SU-DHL-6 (cell line): ENCODE measurements at regions not wholly inside any gene's neighbourhood (a gene's known extent, or its start where the extent isn't known, plus 50 kb on each side); places are given as distances from the start of the nearest gene placed in this dataset.

Experiments
- H2AFZ ChIP-seq: fragments of 200-600 bp; sonication (generic); 2 replicates; pipeline ENCODE4 v1.6.1; 2014; ENCODE audit warnings: low read depth, mild to moderate bottlenecking, moderate library complexity, mixed read lengths, antibody characterized with exemption, low read length; ENCODE audit not compliant: severe bottlenecking
- H3F3A ChIP-seq: fragments of 200-600 bp; shearing (Covaris generic); 2 replicates; pipeline ENCODE4 v1.6.0; 2016; ENCODE audit warnings: antibody characterized with exemption, mild to moderate bottlenecking; ENCODE audit not compliant: insufficient read depth
- H3K27ac ChIP-seq: fragments of 200-600 bp; sonication (generic); 2 replicates; pipeline ENCODE4 v1.5.1; 2016; ENCODE audit warnings: low read depth, mild to moderate bottlenecking, low read length, moderate library complexity, mixed read lengths
- H3K27me3 ChIP-seq: fragments of 200-600 bp; sonication (generic), shearing (Covaris generic); 2 replicates; pipeline ENCODE4 v1.6.0; 2014; ENCODE audit warnings: mild to moderate bottlenecking, low read length
- H3K36me3 ChIP-seq: fragments of 200-600 bp; sonication (generic); 2 replicates; pipeline ENCODE4 v1.6.1; 2014; ENCODE audit warnings: mild to moderate bottlenecking, low read length, mixed read lengths
- H3K4me2 ChIP-seq: fragments of 300-600, 200-600 bp; shearing (Covaris generic), sonication (generic); 2 replicates; pipeline ENCODE4 v1.6.0; 2014; ENCODE audit warnings: low read length, low read depth, mild to moderate bottlenecking; ENCODE audit not compliant: poor library complexity, severe bottlenecking
- H3K4me3 ChIP-seq: fragments of 200-600 bp; sonication (generic); 2 replicates; pipeline ENCODE4 v1.5.1; 2014; ENCODE audit warnings: antibody characterized with exemption, low read length, mild to moderate bottlenecking, mixed read lengths; ENCODE audit not compliant: insufficient read depth, poor library complexity, severe bottlenecking
- H3K79me2 ChIP-seq: fragments of 200-600 bp; sonication (generic); 2 replicates; pipeline ENCODE4 v1.6.1; 2014; ENCODE audit warnings: mild to moderate bottlenecking, low read length, moderate library complexity; ENCODE audit not compliant: insufficient read depth
- H3K9ac ChIP-seq: fragments of 200-600 bp; sonication (generic); 2 replicates; pipeline ENCODE4 v1.7.0; 2014; ENCODE audit warnings: mild to moderate bottlenecking, low read length
- H3K9me2 ChIP-seq: fragments of 200-600 bp; sonication (generic); replicated peaks from 2 replicates; pipeline ENCODE4 v1.6.1; 2014; ENCODE audit warnings: low read length; ENCODE audit not compliant: insufficient read depth
- H3K9me3 ChIP-seq: fragments of 200-600 bp; sonication (generic); 2 replicates; pipeline ENCODE4 v1.6.1; 2014; ENCODE audit warnings: low read length, mixed read lengths; ENCODE audit not compliant: insufficient read depth
- H4K20me1 ChIP-seq: fragments of 200-600 bp; sonication (generic); 2 replicates; pipeline ENCODE4 v1.6.1; 2014; ENCODE audit warnings: low read depth, mild to moderate bottlenecking, antibody characterized with exemption, low read length, moderate library complexity, mixed read lengths
- EZH2phosphoT487 ChIP-seq: fragments of 200-600 bp; sonication (generic), shearing (Covaris generic); conservative IDR thresholded peaks from 2 replicates; pipeline ENCODE4 v1.6.1; 2018; ENCODE audit warnings: mild to moderate bottlenecking, antibody characterized with exemption, low read length, moderate library complexity, mixed read lengths
- TF ChIP-seq, protein P1 (sequence below): fragments of 200-600 bp; sonication (generic); IDR thresholded peaks from one replicate; pipeline ENCODE4 v1.5.1; 2017; ENCODE audit warnings: antibody characterized with exemption, mild to moderate bottlenecking, low read length, moderate library complexity; ENCODE audit not compliant: insufficient read depth, poor library complexity, severe bottlenecking

DNA sequence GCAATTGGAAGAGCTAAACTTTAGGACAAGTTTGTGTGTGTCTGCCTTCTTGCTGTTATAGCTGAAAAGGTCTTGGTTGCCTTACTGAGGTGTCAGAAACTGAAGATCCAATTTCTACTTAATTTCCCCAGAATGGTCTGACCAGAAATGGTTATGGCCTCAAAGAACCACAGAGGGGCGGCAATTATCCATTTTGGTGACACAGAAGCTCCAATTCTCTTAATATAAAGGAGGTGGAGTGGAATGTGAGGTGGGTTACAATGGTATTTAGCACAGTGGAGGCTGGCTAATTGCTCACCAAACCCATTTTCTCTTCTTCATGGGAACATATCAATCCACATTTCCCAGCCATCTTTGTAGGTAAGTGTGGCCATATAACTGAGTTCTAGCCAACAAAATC is 1157.2 kb downstream of the OLFM4 start:
- TF ChIP-seq, protein P1, sequence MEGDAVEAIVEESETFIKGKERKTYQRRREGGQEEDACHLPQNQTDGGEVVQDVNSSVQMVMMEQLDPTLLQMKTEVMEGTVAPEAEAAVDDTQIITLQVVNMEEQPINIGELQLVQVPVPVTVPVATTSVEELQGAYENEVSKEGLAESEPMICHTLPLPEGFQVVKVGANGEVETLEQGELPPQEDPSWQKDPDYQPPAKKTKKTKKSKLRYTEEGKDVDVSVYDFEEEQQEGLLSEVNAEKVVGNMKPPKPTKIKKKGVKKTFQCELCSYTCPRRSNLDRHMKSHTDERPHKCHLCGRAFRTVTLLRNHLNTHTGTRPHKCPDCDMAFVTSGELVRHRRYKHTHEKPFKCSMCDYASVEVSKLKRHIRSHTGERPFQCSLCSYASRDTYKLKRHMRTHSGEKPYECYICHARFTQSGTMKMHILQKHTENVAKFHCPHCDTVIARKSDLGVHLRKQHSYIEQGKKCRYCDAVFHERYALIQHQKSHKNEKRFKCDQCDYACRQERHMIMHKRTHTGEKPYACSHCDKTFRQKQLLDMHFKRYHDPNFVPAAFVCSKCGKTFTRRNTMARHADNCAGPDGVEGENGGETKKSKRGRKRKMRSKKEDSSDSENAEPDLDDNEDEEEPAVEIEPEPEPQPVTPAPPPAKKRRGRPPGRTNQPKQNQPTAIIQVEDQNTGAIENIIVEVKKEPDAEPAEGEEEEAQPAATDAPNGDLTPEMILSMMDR, result no peak
- TF ChIP-seq EZH2phosphoT487, result no peak
- H3K27me3 ChIP-seq, result no peaks in the 10 kb centered on the region
- H3K36me3 ChIP-seq, result no peaks in the 10 kb centered on the region
- no peaks in the 10 kb centered on the region for H3F3A ChIP-seq
- no peak overlapping the region for H3K4me2 ChIP-seq
- no peaks in the 10 kb centered on the region for H3K9me2 ChIP-seq
- no peaks in the 10 kb centered on the region for H4K20me1 ChIP-seq
- H3K9me3 ChIP-seq, result no peaks in the 10 kb centered on the region
- H2AFZ ChIP-seq, result no peak overlapping the region
- H3K79me2 ChIP-seq, result no peaks in the 10 kb centered on the region
- H3K9ac ChIP-seq, result no peak overlapping the region
- H3K27ac ChIP-seq, result no peak overlapping the region
- H3K4me3 ChIP-seq, result no peak overlapping the region

DNA sequence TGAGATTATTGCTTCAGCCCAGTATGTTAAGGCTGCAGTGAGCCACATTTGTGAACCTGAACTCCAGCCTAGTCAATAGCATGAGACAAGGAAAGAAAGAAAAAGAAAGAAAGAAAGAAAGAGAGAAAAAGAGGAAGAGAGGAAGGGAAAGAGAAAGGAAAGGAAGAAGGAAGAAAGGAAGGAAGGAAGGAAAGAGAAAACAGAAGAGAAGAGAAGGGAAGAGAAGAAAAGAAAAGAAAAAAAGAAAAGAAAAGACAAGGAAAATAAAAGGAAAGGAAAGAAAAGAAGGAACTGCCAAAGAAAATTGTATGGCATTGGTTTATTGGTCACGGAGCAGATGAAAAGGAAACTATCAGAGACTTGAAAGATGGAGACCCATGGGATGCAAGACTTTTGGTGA is 1158.8 kb downstream of the OLFM4 start:
- Histone ChIP-seq H4K20me1 (no peaks in the 10 kb centered on the region), H2AFZ (no peak overlapping the region), H3K27me3 (no peaks in the 10 kb centered on the region), H3K9ac (no peak overlapping the region), H3F3A (no peaks in the 10 kb centered on the region), H3K9me3 (no peaks in the 10 kb centered on the region), H3K36me3 (no peaks in the 10 kb centered on the region), H3K79me2 (no peaks in the 10 kb centered on the region), H3K4me2 (no peak overlapping the region), H3K4me3 (no peak overlapping the region), H3K9me2 (no peaks in the 10 kb centered on the region), H3K27ac (no peak overlapping the region)
- TF ChIP-seq EZH2phosphoT487, result no peak
- TF ChIP-seq, protein P1, result no peak

DNA sequence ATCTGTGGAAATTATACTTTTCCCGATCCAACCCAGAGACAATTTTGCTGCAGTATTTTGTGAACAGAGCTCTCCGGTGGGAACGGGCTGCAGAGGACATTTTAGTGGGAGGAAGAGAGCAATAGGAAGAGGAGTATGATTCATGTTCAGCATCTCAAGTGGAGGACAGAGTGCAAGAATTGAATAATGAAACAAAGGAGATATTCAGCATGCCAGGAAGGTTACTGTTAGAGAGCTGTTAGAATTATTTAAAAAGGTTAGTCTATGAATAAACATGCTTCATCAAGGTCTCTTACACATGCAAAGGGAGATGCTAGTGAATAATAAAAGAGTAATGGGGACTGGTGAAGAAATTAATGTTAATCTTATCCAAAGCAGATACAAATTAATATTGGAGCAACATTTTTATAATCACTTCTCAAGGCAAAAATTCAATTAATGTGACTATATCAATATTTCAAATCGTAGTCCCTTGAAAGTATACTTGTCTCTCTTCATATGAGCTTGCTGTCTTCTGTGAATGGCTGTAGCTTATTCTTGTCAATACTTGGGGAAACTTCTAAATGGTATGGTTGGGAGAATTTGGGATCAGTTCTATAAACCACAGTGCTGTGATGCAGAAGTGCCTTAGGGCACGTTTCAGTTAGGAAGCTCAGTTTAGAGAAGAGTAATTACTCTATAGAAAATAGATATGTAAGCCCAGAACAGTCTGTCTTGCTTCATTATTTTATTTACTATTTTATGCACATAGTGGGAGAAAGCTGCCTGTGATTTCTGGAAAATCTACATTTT is 1165.8 kb downstream of the OLFM4 start:
- H3K9me2 ChIP-seq, result peaks cover 3% of the 10 kb centered on the region; the same call in 1 of the 2 replicates
- H3K4me3 ChIP-seq, result no peak overlapping the region
- H3K79me2 ChIP-seq, result no peaks in the 10 kb centered on the region
- H3K9ac ChIP-seq, result no peak overlapping the region
- TF ChIP-seq, protein P1, result no peak
- TF ChIP-seq EZH2phosphoT487, result no peak
- H4K20me1 ChIP-seq, result no peaks in the 10 kb centered on the region
- no peaks in the 10 kb centered on the region for H3K36me3 ChIP-seq
- no peak overlapping the region for H3K27ac ChIP-seq
- H3K4me2 ChIP-seq, result no peak overlapping the region
- H2AFZ ChIP-seq, result no peak overlapping the region
- H3F3A ChIP-seq, result no peaks in the 10 kb centered on the region
- no peaks in the 10 kb centered on the region for H3K9me3 ChIP-seq
- H3K27me3 ChIP-seq, result no peaks in the 10 kb centered on the region
